ENCODE measurements at regions not wholly inside any gene's neighbourhood (a gene's known extent, or its start where the extent isn't known, plus 50 kb on each side); places are given as distances from the start of the nearest gene placed in this dataset.

GRCh38 chr15:91630090-91630489 lies 223.4 kb upstream of the SLCO3A1 start:
- POLR2A ChIA-PET (ENCODE audit: partially characterized antibody), result no interaction called here
- Mint-ChIP-seq H3K4me3 (no peak overlapping the region), H3K9me3 (peaks cover 0 to 2% (median 0%) of the 10 kb centered on the region in 8 donors), H3K4me1 (no peaks in the 10 kb centered on the region), H3K36me3 (peaks cover 0 to 3% of the 10 kb centered on the region in 2 donors), H3K27me3 (no peaks in the 10 kb centered on the region), H3K27ac (no peak overlapping the region)
- Histone ChIP-seq H3K9me3 (ENCODE audit: control insufficient read depth in 1 of 2, low read length in 2 of 2) (no peaks in the 10 kb centered on the region), H3K27me3 (ENCODE audit: insufficient read depth, low read length) (no peaks in the 10 kb centered on the region), H3K4me1 (ENCODE audit: insufficient read depth, low read length) (no peaks in the 10 kb centered on the region), H3K4me3 (ENCODE audit: low read length in 2 of 2) (no peak overlapping the region), H3K27ac (ENCODE audit: low read depth, low read length) (no peak overlapping the region), H3K36me3 (ENCODE audit: insufficient read depth, low read length) (no peaks in the 10 kb centered on the region)
- intact Hi-C loops (cut with micrococcal nuclease), result no loop called here
- DNase-seq, result no peak
- CTCF ChIA-PET (ENCODE audit: partially characterized antibody), result no interaction called here

DNA sequence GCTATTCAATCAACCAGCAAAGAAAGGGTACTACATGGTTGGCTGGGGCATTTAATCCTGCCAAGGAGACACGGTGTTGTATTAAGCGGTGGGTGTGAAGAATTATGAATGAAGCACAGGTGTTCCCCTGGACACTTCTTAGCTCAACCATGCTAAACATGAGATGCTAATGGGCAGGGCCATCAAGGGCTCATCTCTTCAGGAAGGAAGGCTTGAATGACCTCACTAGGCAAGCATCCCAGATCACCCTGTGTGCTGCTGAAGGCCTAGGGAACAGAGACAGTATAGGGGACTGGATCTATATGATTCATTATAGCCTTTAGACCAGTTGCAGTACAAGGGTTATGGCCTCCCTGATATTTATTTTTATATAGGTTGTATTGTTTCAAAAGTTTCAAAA lies 221.3 kb upstream of the SLCO3A1 start:
- peaks cover 0 to 3% of the 10 kb centered on the region in 2 donors for H3K36me3 Mint-ChIP-seq
- Histone ChIP-seq H3K4me1 (ENCODE audit: insufficient read depth, low read length) (no peaks in the 10 kb centered on the region), H3K36me3 (ENCODE audit: insufficient read depth, low read length) (no peaks in the 10 kb centered on the region), H3K27ac (ENCODE audit: low read depth, low read length) (no peak overlapping the region), H3K9me3 (ENCODE audit: control insufficient read depth in 1 of 2, low read length in 2 of 2) (no peaks in the 10 kb centered on the region), H3K27me3 (ENCODE audit: insufficient read depth, low read length) (no peaks in the 10 kb centered on the region), H3K4me3 (ENCODE audit: low read length in 2 of 2) (no peak overlapping the region)
- intact Hi-C loops (cut with micrococcal nuclease), result no loop called here
- ChIA-PET POLR2A (ENCODE audit: partially characterized antibody) (no interaction called here), CTCF (ENCODE audit: partially characterized antibody) (no interaction called here)
- H3K27ac Mint-ChIP-seq, result no peak overlapping the region
- no peaks in the 10 kb centered on the region for H3K4me1 Mint-ChIP-seq
- peaks cover 0 to 7% (median under 1%) of the 10 kb centered on the region in 8 donors for H3K9me3 Mint-ChIP-seq
- DNase-seq, result no peak
- H3K4me3 Mint-ChIP-seq, result no peak overlapping the region
- H3K27me3 Mint-ChIP-seq, result no peaks in the 10 kb centered on the region

GRCh38 chr15:91632981-91633380 lies 220.5 kb upstream of the SLCO3A1 start:
- Histone ChIP-seq H3K9me3 (ENCODE audit: control insufficient read depth in 1 of 2, low read length in 2 of 2) (no peaks in the 10 kb centered on the region), H3K27ac (ENCODE audit: low read depth, low read length) (no peak overlapping the region), H3K4me1 (ENCODE audit: insufficient read depth, low read length) (no peaks in the 10 kb centered on the region), H3K4me3 (ENCODE audit: low read length in 2 of 2) (no peak overlapping the region), H3K27me3 (ENCODE audit: insufficient read depth, low read length) (no peaks in the 10 kb centered on the region), H3K36me3 (ENCODE audit: insufficient read depth, low read length) (no peaks in the 10 kb centered on the region)
- peaks cover 0 to 3% of the 10 kb centered on the region in 2 donors for H3K27me3 Mint-ChIP-seq
- intact Hi-C loops (cut with micrococcal nuclease), result no loop called here
- H3K4me3 Mint-ChIP-seq, result no peak overlapping the region
- ChIA-PET POLR2A (ENCODE audit: partially characterized antibody) (no interaction called here), CTCF (ENCODE audit: partially characterized antibody) (no interaction called here)
- H3K4me1 Mint-ChIP-seq, result no peaks in the 10 kb centered on the region
- H3K36me3 Mint-ChIP-seq, result peaks cover 0 to 6% of the 10 kb centered on the region in 2 donors
- H3K27ac Mint-ChIP-seq, result no peak overlapping the region
- H3K9me3 Mint-ChIP-seq, result peaks cover 0 to 9% (median 2%) of the 10 kb centered on the region in 8 donors
- no peak for DNase-seq

DNA sequence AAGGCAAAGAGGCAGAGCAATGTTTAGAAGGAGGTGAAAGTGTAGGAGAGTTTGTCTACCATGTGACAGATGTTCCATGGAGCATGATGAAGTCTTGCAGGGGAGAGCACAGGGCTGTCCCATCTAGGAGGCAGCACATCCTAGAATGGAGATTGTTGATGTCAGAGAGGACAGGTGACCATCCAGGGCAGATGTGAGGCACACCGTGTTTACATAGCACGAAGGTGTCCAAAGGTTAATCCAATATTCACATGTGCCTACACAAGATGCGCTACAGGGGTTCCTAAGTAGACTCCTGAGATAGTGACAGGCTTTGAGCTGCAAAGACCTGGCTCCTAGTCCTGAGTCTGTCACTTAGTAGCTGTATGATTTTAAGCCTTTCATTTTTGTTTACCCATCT lies 219.3 kb upstream of the SLCO3A1 start:
- H3K4me3 ChIP-seq (ENCODE audit: low read length in 2 of 2), result no peak overlapping the region
- H3K27me3 Mint-ChIP-seq, result peaks cover 0 to 4% of the 10 kb centered on the region in 2 donors
- H3K4me1 ChIP-seq (ENCODE audit: insufficient read depth, low read length), result no peaks in the 10 kb centered on the region
- H3K27me3 ChIP-seq (ENCODE audit: insufficient read depth, low read length), result no peaks in the 10 kb centered on the region
- H3K4me1 Mint-ChIP-seq, result no peaks in the 10 kb centered on the region
- no peak for DNase-seq
- H3K36me3 Mint-ChIP-seq, result peaks cover 0 to 4% of the 10 kb centered on the region in 2 donors
- POLR2A ChIA-PET (ENCODE audit: partially characterized antibody), result no interaction called here
- H3K36me3 ChIP-seq (ENCODE audit: insufficient read depth, low read length), result no peaks in the 10 kb centered on the region
- intact Hi-C loops (cut with micrococcal nuclease), result no loop called here
- CTCF ChIA-PET (ENCODE audit: partially characterized antibody), result interaction anchor here (1.6 kb wide), 1 partner anchor 72 kb away, joined by 3 read pairs; no protein-coding TSS in a partner anchor
- H3K27ac Mint-ChIP-seq, result peak overlapping the region in 2 of 7 donors; percentile 24 to 91
- no peak overlapping the region for H3K4me3 Mint-ChIP-seq
- H3K27ac ChIP-seq (ENCODE audit: low read depth, low read length), result no peak overlapping the region
- no peaks in the 10 kb centered on the region for H3K9me3 ChIP-seq (ENCODE audit: control insufficient read depth in 1 of 2, low read length in 2 of 2)
- peaks cover 0 to 10% (median 6%) of the 10 kb centered on the region in 8 donors for H3K9me3 Mint-ChIP-seq

DNA sequence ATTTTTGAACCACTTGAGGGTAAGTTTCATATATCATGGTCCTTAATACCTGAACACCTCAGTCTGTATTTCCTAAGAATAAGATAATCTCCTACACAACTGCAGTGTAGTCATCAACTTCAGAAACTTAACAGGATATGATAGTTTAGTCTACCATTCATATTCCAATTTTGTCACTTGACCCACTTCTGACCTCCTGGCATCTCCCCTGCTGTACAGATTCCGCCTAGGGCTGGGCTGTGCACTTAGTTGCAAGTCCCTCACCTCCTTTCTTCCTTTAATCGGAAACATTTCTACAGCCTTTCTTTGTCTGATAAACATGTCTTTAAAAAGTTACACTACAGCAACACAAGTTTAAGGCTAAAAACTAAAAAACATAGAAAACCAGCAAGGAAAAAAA lies 218.4 kb upstream of the SLCO3A1 start:
- Mint-ChIP-seq H3K9me3 (peaks cover 0 to 12% (median 7%) of the 10 kb centered on the region in 8 donors), H3K27me3 (peaks cover 0 to 4% of the 10 kb centered on the region in 2 donors), H3K4me3 (no peak overlapping the region), H3K36me3 (peaks cover 0 to 4% of the 10 kb centered on the region in 2 donors), H3K27ac (no peak overlapping the region), H3K4me1 (no peaks in the 10 kb centered on the region)
- Histone ChIP-seq H3K4me1 (ENCODE audit: insufficient read depth, low read length) (no peaks in the 10 kb centered on the region), H3K4me3 (ENCODE audit: low read length in 2 of 2) (no peak overlapping the region), H3K9me3 (ENCODE audit: control insufficient read depth in 1 of 2, low read length in 2 of 2) (peaks cover 0 to under 1% of the 10 kb centered on the region in 2 donors), H3K27me3 (ENCODE audit: insufficient read depth, low read length) (no peaks in the 10 kb centered on the region), H3K36me3 (ENCODE audit: insufficient read depth, low read length) (no peaks in the 10 kb centered on the region), H3K27ac (ENCODE audit: low read depth, low read length) (no peak overlapping the region)
- CTCF ChIA-PET (ENCODE audit: partially characterized antibody), result no interaction called here
- DNase-seq, result no peak
- intact Hi-C loops (cut with micrococcal nuclease), result no loop called here
- POLR2A ChIA-PET (ENCODE audit: partially characterized antibody), result no interaction called here

DNA sequence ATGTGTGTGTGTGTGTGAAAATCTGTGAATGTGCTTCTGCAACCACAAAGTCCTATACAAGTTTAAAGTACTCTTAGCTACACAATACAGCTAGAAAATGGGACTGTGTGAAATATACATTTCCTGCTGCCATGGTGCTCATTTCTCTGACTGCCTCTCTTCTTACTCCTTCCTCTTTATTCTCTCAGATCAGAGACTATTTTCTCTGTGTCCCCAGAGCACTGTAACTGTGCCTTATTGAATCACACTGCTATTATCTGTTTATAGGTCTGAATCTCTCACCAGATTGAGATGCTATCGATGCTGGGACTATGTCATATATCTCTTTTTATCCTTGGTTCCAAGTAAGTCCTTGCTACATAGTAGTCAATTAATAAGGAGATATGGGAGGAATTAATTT lies 217.9 kb upstream of the SLCO3A1 start:
- no peaks in the 10 kb centered on the region for H3K36me3 ChIP-seq (ENCODE audit: insufficient read depth, low read length)
- peaks cover 0 to 3% of the 10 kb centered on the region in 2 donors for H3K9me3 ChIP-seq (ENCODE audit: control insufficient read depth in 1 of 2, low read length in 2 of 2)
- no peak overlapping the region for H3K27ac ChIP-seq (ENCODE audit: low read depth, low read length)
- H3K27me3 ChIP-seq (ENCODE audit: insufficient read depth, low read length), result no peaks in the 10 kb centered on the region
- H3K9me3 Mint-ChIP-seq, result peaks cover 0 to 17% (median 11%) of the 10 kb centered on the region in 8 donors
- peaks cover under 1 to 4% of the 10 kb centered on the region in 2 donors for H3K27me3 Mint-ChIP-seq
- no peak overlapping the region for H3K27ac Mint-ChIP-seq
- no peak overlapping the region for H3K4me3 Mint-ChIP-seq
- intact Hi-C loops (cut with micrococcal nuclease), result no loop called here
- no peak for DNase-seq
- peaks cover 0 to 4% of the 10 kb centered on the region in 2 donors for H3K36me3 Mint-ChIP-seq
- CTCF ChIA-PET (ENCODE audit: partially characterized antibody), result no interaction called here
- H3K4me1 ChIP-seq (ENCODE audit: insufficient read depth, low read length), result no peaks in the 10 kb centered on the region
- no peaks in the 10 kb centered on the region for H3K4me1 Mint-ChIP-seq
- H3K4me3 ChIP-seq (ENCODE audit: low read length in 2 of 2), result no peak overlapping the region
- POLR2A ChIA-PET (ENCODE audit: partially characterized antibody), result no interaction called here

- intact Hi-C loops (cut with micrococcal nuclease), result no loop called here
- Histone ChIP-seq H3K9me3 (ENCODE audit: control insufficient read depth in 1 of 2, low read length in 2 of 2) (no peaks in the 10 kb centered on the region), H3K27ac (ENCODE audit: low read depth, low read length) (no peak overlapping the region), H3K4me1 (ENCODE audit: insufficient read depth, low read length) (no peaks in the 10 kb centered on the region), H3K27me3 (ENCODE audit: insufficient read depth, low read length) (peaks cover 5% of the 10 kb centered on the region), H3K36me3 (ENCODE audit: insufficient read depth, low read length) (no peaks in the 10 kb centered on the region), H3K4me3 (ENCODE audit: low read length in 2 of 2) (no peak overlapping the region)
- Mint-ChIP-seq H3K9me3 (peaks cover 0 to 2% (median 0%) of the 10 kb centered on the region in 8 donors), H3K36me3 (no peaks in the 10 kb centered on the region), H3K27ac (no peak overlapping the region), H3K27me3 (peaks cover 16 to 17% of the 10 kb centered on the region in 2 donors), H3K4me3 (no peak overlapping the region), H3K4me1 (no peaks in the 10 kb centered on the region)
- ChIA-PET CTCF (ENCODE audit: partially characterized antibody) (no interaction called here), POLR2A (ENCODE audit: partially characterized antibody) (no interaction called here)
- no peak for DNase-seq
These were observed 204.5 kb upstream of the SLCO3A1 start for GRCh38 chr15:91649016-91649415.

DNA sequence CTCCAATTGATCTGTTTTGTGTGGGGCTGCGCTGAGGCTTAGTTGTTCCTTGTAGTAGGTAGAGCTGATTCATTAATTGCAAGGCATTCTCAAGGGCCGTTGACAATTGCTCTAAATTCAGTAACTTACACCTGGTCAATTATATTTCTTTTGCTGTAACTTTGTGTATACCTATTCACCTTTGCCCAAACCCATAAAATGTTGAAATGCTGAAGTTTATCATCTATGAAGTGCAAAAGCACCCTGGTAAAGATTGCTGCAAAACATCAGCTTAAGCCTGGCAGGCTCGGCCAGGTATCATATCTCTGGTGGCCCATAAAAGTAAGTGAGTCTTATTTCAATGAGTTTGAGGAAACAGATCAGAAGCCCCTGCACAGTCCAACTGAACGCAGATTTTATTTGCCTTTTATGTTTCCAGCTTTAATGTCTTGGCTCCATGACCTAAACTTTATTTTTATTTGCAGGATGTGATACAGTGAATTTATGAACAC lies 203.6 kb upstream of the SLCO3A1 start:
- ChIA-PET POLR2A (ENCODE audit: partially characterized antibody) (no interaction called here), CTCF (ENCODE audit: partially characterized antibody) (interaction anchor here (1.5 kb wide), 1 partner anchor 8 kb away, joined by 4 read pairs; no protein-coding TSS in a partner anchor)
- no peaks in the 10 kb centered on the region for H3K36me3 Mint-ChIP-seq
- Histone ChIP-seq H3K27me3 (ENCODE audit: insufficient read depth, low read length) (peaks cover 5% of the 10 kb centered on the region), H3K9me3 (ENCODE audit: control insufficient read depth in 1 of 2, low read length in 2 of 2) (no peaks in the 10 kb centered on the region), H3K27ac (ENCODE audit: low read depth, low read length) (no peak overlapping the region), H3K4me3 (ENCODE audit: low read length in 2 of 2) (no peak overlapping the region), H3K36me3 (ENCODE audit: insufficient read depth, low read length) (no peaks in the 10 kb centered on the region), H3K4me1 (ENCODE audit: insufficient read depth, low read length) (no peaks in the 10 kb centered on the region)
- H3K4me1 Mint-ChIP-seq, result no peaks in the 10 kb centered on the region
- H3K9me3 Mint-ChIP-seq, result peaks cover 0 to 2% (median 0%) of the 10 kb centered on the region in 8 donors
- peak overlapping the region in 1 of 7 donors; percentile 16 for H3K27ac Mint-ChIP-seq
- DNase-seq, result no peak
- intact Hi-C loops (cut with micrococcal nuclease), result no loop called here
- H3K4me3 Mint-ChIP-seq, result no peak overlapping the region
- peaks cover 16 to 17% of the 10 kb centered on the region in 2 donors for H3K27me3 Mint-ChIP-seq

All from CD4-positive, alpha-beta memory T cell (primary cell).